Mesodermal cell (in vitro differentiated cells): ENCODE measurements at regions not wholly inside any gene's neighbourhood (a gene's known extent, or its start where the extent isn't known, plus 50 kb on each side); places are given as distances from the start of the nearest gene placed in this dataset.

Experiments
- H3K27ac ChIP-seq: 2 replicates; pipeline ENCODE4 v1.7.0; 2013; ENCODE audit warnings: mild to moderate bottlenecking, low read depth, low read length, moderate library complexity; ENCODE audit not compliant: severe bottlenecking
- H3K36me3 ChIP-seq: 2 replicates; pipeline ENCODE4 v1.7.1; 2013; ENCODE audit warnings: mild to moderate bottlenecking, low read length, moderate library complexity; ENCODE audit not compliant: control insufficient read depth, insufficient read depth
- H3K4me1 ChIP-seq: one replicate; pipeline ENCODE4 v1.7.1; 2013; ENCODE audit warnings: mild to moderate bottlenecking, low read length; ENCODE audit not compliant: insufficient read depth, control insufficient read depth, poor library complexity, severe bottlenecking
- H3K4me3 ChIP-seq: 2 replicates; pipeline ENCODE4 v1.7.0; 2013; ENCODE audit warnings: low read length, control low read depth, mild to moderate bottlenecking; ENCODE audit not compliant: insufficient read depth, poor library complexity, severe bottlenecking; ENCODE audit errors: extremely low read depth
- H3K9me3 ChIP-seq: 2 replicates; pipeline ENCODE4 v1.7.1; 2013; ENCODE audit warnings: mild to moderate bottlenecking, low read length, moderate library complexity; ENCODE audit not compliant: control insufficient read depth
- WGBS, 2 experiments: methylation state at CpG; one replicate each; pipeline ENCODE4 v1.1.5; 2013; ENCODE audit warnings: missing lambda C conversion rate in 2 of 2; ENCODE audit not compliant: insufficient coverage in 2 of 2; 5-methylcytosine and 5-hydroxymethylcytosine counted together

DNA sequence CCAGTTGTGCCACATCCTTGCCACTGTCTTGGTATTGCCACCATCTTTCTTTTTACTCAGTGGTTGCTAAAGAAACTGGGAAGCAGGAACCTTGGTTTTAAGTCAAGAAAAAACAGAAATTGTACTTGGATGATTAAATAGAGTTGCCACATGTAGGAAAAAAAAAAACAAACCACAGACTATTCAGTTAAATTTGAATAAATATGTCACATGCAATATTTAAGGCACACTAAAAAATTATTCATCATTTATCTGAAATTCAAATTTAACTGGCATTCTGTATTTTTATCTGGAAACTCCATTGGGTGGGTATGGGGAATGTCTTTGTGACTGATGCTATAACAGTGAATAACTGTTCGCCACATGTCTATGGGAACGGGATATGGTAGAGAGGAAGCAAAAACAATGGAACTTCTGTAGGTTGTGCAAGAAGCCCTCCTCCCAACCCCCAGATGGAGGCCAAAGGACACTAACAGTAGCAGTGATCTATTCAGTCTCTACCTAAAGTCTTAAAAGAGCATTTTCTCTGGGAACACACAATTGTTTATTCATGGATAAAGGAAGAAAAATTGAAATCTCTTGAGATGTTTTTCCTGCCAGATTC, 57.0 kb upstream of the PLAC8 start:
- Histone ChIP-seq H3K9me3 (peaks cover 7% of the 10 kb centered on the region), H3K36me3 (no peaks in the 10 kb centered on the region), H3K4me3 (no peak overlapping the region), H3K27ac (peak overlapping the region; percentile 33), H3K4me1 (no peaks in the 10 kb centered on the region)
- WGBS, 2 experiments = 86% methylated on average over 1 of the region's 2 CpGs

DNA sequence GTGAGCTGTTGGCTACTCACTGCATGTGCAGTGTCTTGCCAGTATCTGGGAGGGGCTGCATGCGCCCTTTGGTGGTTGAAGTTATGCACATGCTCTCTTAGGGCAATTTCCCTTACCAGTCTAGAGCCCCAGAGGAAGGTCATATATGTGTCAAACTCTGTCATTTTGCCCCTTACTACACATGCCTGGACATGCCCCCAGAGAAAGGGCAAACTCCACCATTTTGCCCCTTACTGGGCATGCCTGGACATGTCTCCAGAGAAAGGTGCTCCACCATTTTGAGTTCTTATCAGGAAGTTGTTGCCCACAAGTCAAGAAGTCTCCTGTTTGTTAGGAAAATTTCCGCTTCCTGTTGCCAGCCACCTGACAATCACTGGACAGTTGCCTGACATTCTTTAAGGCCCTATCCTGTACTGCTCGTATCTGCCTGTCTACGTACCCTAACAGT, 56.4 kb upstream of the PLAC8 start:
- Histone ChIP-seq H3K36me3 (no peaks in the 10 kb centered on the region), H3K27ac (peak overlapping the region; percentile 33), H3K4me3 (no peak overlapping the region), H3K4me1 (no peaks in the 10 kb centered on the region), H3K9me3 (peaks cover 7% of the 10 kb centered on the region)
- WGBS, 2 experiments = 58 to 100% methylated on average over 1 to 3 of the region's 4 CpGs
